ENCODE measurements at regions not wholly inside any gene's neighbourhood (a gene's known extent, or its start where the extent isn't known, plus 50 kb on each side); places are given as distances from the start of the nearest gene placed in this dataset.
"Not testable (repeated sequence)": the region's sequence is repeated elsewhere in the genome, so short reads cannot be mapped to it uniquely, and the experiment has no call there.

DNA sequence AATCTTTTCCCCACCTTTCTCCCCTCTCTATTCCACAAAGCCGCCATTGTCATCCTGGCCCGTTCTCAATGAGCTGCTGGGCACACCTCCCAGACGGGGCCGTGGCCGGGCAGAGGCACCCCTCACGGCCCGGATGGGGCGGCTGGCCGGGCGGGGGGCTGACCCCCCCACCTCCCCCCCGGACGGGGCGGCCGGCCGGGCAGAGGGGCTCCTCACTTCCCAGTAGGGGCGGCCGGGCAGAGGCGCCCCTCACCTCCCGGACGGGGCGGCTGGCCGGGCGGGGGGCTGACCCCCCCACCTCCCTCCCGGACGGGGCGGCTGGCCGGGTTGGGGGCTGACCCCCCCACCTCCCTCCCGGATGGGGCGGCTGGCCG is 85.6 kb downstream of the OR2B2 start:
- not testable (repeated sequence) for DNase-seq (ENCODE audit: low read depth in 2 of 2)

DNA sequence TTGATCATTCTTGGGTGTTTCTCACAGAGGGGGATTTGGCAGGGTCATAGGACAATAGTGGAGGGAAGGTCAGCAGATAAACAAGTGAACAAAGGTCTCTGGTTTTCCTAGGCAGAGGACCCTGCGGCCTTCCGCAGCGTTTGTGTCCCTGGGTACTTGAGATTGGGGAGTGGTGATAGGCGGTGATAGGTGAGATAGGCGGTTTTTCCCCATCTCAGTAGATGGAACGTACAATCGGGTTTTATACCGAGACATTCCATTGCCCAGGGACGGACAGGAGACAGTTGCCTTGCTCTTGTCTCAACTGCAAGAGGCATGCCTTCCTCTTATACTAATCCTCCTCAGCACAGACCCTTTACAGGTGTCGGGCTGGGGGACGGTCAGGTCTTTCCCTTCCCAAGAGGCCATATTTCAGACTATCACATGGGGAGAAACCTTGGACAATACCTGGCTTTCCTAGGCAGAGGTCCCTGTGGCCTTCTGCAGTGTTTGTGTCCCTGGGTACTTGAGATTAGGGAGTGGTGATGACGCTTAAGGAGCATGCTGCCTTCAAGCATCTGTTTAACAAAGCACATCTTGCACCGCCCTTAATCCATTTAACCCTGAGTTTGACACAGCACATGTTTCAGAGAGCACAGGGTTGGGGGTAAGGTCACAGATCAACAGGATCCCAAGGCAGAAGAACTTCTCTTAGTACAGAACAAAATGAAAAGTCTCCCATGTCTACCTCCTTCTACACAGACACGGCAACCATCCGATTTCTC is 86.2 kb downstream of the OR2B2 start:
- DNase-seq (ENCODE audit: low read depth in 2 of 2) = not testable (repeated sequence)

DNA sequence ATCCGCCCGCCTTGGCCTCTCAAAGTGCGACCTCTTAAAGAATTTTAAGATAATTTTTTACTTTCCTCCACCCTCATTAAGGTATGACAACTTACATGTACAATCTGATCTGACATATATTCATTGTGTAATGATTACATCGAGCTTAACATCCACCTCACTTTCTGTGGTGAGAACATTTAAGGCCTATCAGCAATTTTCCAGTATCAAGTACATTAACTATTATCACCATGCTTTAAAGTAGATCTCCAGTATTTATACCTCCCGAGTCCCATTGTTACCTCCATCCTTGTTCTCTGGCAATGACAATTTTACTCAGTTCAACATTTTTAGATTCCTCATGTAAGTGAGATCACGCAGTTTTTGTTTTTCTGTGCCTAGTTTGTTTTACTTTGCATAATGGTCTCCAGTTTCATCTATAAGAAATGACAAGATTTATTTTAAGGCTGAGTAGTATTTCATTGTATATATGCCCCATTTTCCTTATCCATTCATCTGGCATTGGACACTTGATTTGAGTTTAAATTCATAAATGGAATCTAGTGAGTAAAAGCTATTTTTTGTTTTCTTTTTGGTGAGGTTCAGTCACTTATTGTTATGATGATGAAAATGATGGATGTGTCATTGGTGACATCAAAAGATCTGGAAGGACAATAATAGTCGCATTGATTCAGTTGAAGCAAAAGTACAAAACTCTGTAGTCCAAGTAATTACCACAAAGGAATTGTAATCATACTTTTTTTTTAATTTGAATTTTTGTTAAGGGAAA is 87.0 kb downstream of the OR2B2 start:
- no peak for DNase-seq (ENCODE audit: low read depth in 2 of 2)

- peak in 1 of 2 donors; percentile 29 for DNase-seq (ENCODE audit: low read depth in 2 of 2)
These were observed 87.8 kb downstream of the OR2B2 start for GRCh38 chr6:27824211-27825024.

- DNase-seq (ENCODE audit: low read depth in 2 of 2) = peak in 1 of 2 donors; percentile 43
These were observed 88.4 kb downstream of the OR2B2 start for GRCh38 chr6:27823714-27824210.

- DNase-seq (ENCODE audit: low read depth in 2 of 2) = no peak
These were observed 95.3 kb downstream of the OR2B2 start for GRCh38 chr6:27816906-27817305.

- peak in 1 of 2 donors; percentile 54 for DNase-seq (ENCODE audit: low read depth in 2 of 2)
These were observed 97.4 kb downstream of the OR2B2 start for GRCh38 chr6:27814665-27815424.

- DNase-seq (ENCODE audit: low read depth in 2 of 2) = not testable (repeated sequence)
These were observed 97.9 kb downstream of the OR2B2 start for GRCh38 chr6:27814415-27814664.

GRCh38 chr6:27812805-27813492 is 99.2 kb downstream of the OR2B2 start:
- DNase-seq (ENCODE audit: low read depth in 2 of 2) = no peak

DNA sequence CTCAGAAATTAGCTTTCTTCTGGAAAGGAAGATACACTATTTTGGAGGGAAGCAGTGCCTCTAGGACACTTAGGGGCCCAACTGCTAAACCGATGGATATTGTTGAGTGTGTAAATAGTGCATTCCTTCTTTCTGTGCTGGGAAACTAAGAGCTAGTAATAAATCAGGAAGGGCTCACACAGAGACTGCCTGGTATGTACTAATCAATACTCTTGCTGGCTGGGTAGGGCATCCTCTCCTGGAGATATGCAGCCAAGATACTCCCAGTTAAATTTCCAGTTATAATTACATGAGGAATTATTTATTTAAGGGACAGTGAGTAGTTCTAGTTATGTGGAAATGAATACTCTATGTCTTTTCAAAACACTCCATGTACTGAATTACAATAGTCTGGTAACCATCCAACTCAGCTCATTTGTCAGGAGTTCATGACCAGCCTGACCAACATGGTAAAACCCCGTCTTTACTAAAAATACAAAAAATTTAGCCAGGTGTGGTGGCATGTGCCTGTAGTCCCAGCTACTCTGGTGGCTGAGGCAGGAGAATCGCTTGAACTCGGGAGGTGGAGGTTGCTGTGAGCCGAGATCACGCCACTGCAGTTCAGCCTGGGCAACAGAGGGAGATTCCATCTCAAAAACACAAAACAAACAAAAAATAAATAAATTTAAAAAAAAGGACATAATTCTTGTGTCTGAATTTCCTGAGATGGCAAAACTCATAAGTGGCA is 100.0 kb downstream of the OR2B2 start:
- DNase-seq (ENCODE audit: low read depth in 2 of 2) = no peak

DNA sequence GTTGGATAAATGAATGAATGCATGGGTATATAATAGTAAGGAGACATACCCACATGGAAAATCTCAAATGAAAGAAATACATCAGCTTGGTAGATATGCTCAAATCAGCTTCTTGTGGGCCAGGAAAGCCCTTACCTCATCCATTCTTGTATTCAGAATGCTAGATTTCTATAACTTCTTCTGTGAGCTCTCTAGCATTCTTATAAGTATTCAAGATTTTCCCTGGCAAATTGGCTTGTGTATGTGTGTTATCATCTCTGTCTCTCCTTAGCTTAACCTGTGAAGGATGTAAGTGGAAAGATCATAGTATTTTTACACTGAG is 100.8 kb downstream of the OR2B2 start:
- DNase-seq (ENCODE audit: low read depth in 2 of 2) = no peak

DNA sequence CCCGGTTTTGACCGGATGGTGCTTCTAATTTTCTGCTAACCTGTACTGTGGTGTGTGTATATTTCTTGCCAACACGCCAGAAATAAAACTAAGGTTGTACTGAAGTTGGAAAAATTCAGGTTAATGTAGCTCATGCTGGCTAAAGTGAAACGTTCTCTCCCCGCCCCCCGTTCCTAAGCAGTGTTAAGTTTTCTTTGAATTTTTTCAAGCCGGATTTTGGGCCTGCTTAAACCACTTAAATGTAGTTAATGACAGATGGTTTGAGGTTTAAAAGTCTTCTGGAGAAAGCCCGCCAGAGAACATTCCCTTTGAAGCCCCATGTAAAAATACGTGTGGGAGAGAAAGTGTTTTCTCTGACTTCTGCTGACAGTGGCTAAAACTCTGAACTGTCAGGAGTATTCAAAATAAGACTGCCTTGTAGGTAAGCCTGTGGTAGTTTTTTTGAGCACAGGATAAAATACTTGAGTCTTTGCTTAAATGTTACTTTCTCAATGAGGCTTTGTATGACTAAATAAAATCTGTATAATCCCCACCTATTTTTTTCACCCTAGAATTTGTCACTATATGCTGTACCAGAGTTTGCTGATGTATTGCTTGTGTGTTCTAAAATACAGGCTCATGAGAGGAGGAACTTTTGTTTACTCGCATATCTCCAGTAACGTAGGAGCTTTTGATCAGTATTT is 101.3 kb downstream of the OR2B2 start:
- DNase-seq (ENCODE audit: low read depth in 2 of 2) = peak in 1 of 2 donors; percentile 6

- DNase-seq (ENCODE audit: low read depth in 2 of 2) = peak; percentile 48 to 57
These were observed 102.0 kb downstream of the OR2B2 start for GRCh38 chr6:27809939-27810767.

- DNase-seq (ENCODE audit: low read depth in 2 of 2) = no peak
These were observed 102.9 kb downstream of the OR2B2 start for GRCh38 chr6:27809067-27809938.

DNA sequence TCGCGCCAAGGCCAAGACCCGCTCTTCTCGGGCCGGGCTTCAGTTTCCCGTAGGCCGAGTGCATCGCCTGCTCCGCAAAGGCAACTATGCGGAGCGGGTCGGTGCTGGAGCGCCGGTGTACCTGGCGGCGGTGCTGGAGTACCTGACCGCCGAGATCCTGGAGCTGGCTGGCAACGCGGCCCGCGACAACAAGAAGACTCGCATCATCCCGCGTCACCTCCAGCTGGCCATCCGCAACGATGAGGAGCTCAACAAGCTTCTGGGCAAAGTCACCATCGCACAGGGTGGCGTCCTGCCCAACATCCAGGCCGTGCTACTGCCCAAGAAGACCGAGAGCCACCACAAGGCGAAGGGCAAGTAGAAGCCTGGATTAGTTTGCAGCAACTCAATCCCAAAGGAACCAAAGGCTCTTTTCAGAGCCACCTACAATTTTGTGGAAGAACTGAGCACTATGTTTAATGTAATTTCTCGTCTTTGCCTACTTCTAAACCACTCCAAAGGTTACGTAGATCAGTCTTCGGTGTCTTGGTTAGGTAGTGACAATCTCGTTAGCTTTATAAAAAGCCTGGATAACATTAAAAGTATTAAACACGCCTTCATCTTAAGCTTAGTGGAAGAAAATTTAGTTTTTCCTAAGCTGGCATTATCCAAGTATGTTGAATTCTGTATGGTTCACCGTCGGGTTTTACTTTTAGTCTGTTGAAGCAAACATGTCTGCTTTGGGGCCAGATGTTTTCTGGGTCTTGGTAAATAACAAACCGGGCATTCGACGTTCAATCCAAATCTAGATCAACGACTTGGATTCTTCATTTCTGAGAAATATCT is 103.7 kb downstream of the OR2B2 start:
- DNase-seq (ENCODE audit: low read depth in 2 of 2) = not testable (repeated sequence)

- DNase-seq (ENCODE audit: low read depth in 2 of 2) = peak; percentile 43 to 55
These were observed 104.6 kb downstream of the OR2B2 start for GRCh38 chr6:27807441-27808241.

Data from stimulated activated CD4-positive, alpha-beta T cell treated with anti-CD3 and anti-CD28 coated beads, Interleukin-4, amount 100 ng/mL, for 48 hours (primary cell).